ENCODE measurements at regions not wholly inside any gene's neighbourhood (a gene's known extent, or its start where the extent isn't known, plus 50 kb on each side); places are given as distances from the start of the nearest gene placed in this dataset.

- no peak for TF ChIP-seq YEATS4 (CRISPR knock-in tag; IDR thresholded peaks at IDR 0.05; ENCODE audit: borderline replicate concordance)
- peak; percentile 71; the same call in 1 of the 2 replicates for TF ChIP-seq ZNF792 (CRISPR knock-in tag; IDR thresholded peaks at IDR 0.05)
- no peak for TF ChIP-seq E2F2 (CRISPR knock-in tag; IDR thresholded peaks at IDR 0.05; ENCODE audit: borderline replicate concordance)
- no peak for TF ChIP-seq ZBTB20 (CRISPR knock-in tag; IDR thresholded peaks at IDR 0.05; ENCODE audit: borderline replicate concordance, low read depth)
- TF ChIP-seq ZNF251 (CRISPR knock-in tag; IDR thresholded peaks at IDR 0.05), result no peak
- TF ChIP-seq HDAC2 (CRISPR knock-in tag; IDR thresholded peaks at IDR 0.05), result peak; percentile 96
- no peak for TF ChIP-seq ZNF44 (CRISPR knock-in tag; IDR thresholded peaks at IDR 0.05)
- peak; percentile 83 for TF ChIP-seq NCOR1 (IDR thresholded peaks at IDR 0.05; ENCODE audit: borderline replicate concordance, low read length)
- TF ChIP-seq ZNF24 (IDR thresholded peaks at IDR 0.05), result 0 out of 2 replicates have a peak, but pooled peaks have one; percentile 21
- TF ChIP-seq ASH2L (IDR thresholded peaks at IDR 0.05; ENCODE audit: insufficient read length, low read depth, low read length), result no peak
- TF ChIP-seq ZNF644 (CRISPR knock-in tag; IDR thresholded peaks at IDR 0.05; ENCODE audit: low read depth), result no peak
- no peak for TF ChIP-seq THYN1 (CRISPR knock-in tag; IDR thresholded peaks at IDR 0.05; ENCODE audit: borderline replicate concordance, low read depth)
- TF ChIP-seq BHLHE40 (IDR thresholded peaks at IDR 0.05; ENCODE audit: low read length), result no peak
- peak; percentile 78; the same call in 1 of the 2 replicates for TF ChIP-seq THRA (CRISPR knock-in tag; IDR thresholded peaks at IDR 0.05; ENCODE audit: borderline replicate concordance)
- TF ChIP-seq ZNF703 (CRISPR knock-in tag; IDR thresholded peaks at IDR 0.05; ENCODE audit: borderline replicate concordance), result peak; percentile 98; the same call in 1 of the 2 replicates
- no peak for TF ChIP-seq HMGXB3 (CRISPR knock-in tag; IDR thresholded peaks at IDR 0.05; ENCODE audit: borderline replicate concordance)
- no peak for TF ChIP-seq DRAP1 (CRISPR knock-in tag; IDR thresholded peaks at IDR 0.05)
- TF ChIP-seq CERS6 (CRISPR knock-in tag; IDR thresholded peaks at IDR 0.05), result no peak
- TF ChIP-seq XRCC5 (optimal IDR thresholded peaks at IDR 0.05; ENCODE audit: low read length), result no peak
- no peak for TF ChIP-seq ZNF441 (CRISPR knock-in tag; IDR thresholded peaks at IDR 0.05; ENCODE audit: borderline replicate concordance)
- TF ChIP-seq ZBTB3 (CRISPR knock-in tag; IDR thresholded peaks at IDR 0.05; ENCODE audit: borderline replicate concordance, low read depth), result no peak
- TF ChIP-seq ISX (CRISPR knock-in tag; conservative IDR thresholded peaks at IDR 0.05), result no peak
- no peak for TF ChIP-seq ZSCAN20 (CRISPR knock-in tag; IDR thresholded peaks at IDR 0.05; ENCODE audit: borderline replicate concordance)
- no peak for TF ChIP-seq HOXA7 (CRISPR knock-in tag; IDR thresholded peaks at IDR 0.05)
Measured at GRCh38 chr2:78162202-78162601, 640.0 kb upstream of the LRRTM4 start (continued).

Data from HepG2 (cell line).